Memory B cell (primary cell): ENCODE measurements at regions not wholly inside any gene's neighbourhood (a gene's known extent, or its start where the extent isn't known, plus 50 kb on each side); places are given as distances from the start of the nearest gene placed in this dataset.
A peak's percentile ranks its signal among the peaks of the same experiment; 100 is the strongest.
"Not testable (repeated sequence)": the region's sequence is repeated elsewhere in the genome, so short reads cannot be mapped to it uniquely, and the experiment has no call there.

ENCODE experiments used
- ATAC-seq: fragments of 150-1000 bp; cut with Tn5 transposase; 2 replicates; pipeline ENCODE4 v1.10.0; 2021; ENCODE audit warnings: low read depth, mild to moderate bottlenecking, moderate library complexity
- DNase-seq, 2 donors: peaks; one replicate each; pipeline ENCODE4 v3.0.0; 2022; ENCODE audit warnings: low spot score in 2 of 2
- H3K27ac Mint-ChIP-seq: one replicate; pipeline ENCODE4 v1.8.0; 2022; ENCODE audit warnings: mild to moderate bottlenecking, moderate library complexity, mixed read lengths
- H3K27me3 Mint-ChIP-seq: one replicate; pipeline ENCODE4 v1.8.0; 2022; ENCODE audit warnings: mixed read lengths
- H3K36me3 Mint-ChIP-seq: one replicate; pipeline ENCODE4 v1.8.0; 2022; ENCODE audit warnings: mild to moderate bottlenecking, mixed read lengths
- H3K4me1 Mint-ChIP-seq: one replicate; pipeline ENCODE4 v1.8.0; 2022; ENCODE audit warnings: mixed read lengths
- H3K4me3 Mint-ChIP-seq: one replicate; pipeline ENCODE4 v1.8.0; 2022; ENCODE audit warnings: mild to moderate bottlenecking, moderate library complexity, mixed read lengths
- H3K9me3 Mint-ChIP-seq: one replicate; pipeline ENCODE4 v1.8.0; 2022; ENCODE audit warnings: mixed read lengths

DNA sequence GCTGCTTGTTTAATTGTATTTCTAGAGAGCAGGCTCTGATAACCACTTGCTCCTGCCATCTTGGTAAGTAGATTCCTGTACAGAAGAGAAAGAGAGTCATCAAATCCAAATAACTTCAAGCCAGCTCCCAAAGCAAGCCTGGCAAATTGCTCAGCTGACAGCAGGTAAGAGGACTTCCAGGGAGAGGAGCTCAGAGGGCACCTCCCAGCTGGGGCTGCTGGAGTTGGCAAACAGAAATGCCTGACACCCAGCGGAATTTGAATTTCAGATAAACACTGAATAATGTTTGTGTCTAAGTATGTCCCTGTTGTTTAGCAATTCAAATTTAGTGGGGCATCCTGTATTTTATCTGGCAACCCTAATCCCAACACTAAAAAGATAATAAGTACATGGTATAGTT is 86.2 kb downstream of the MYL12B start:
- ATAC-seq, result no peak
- Mint-ChIP-seq H3K4me3 (no peak overlapping the region), H3K27me3 (peaks cover 1% of the 10 kb centered on the region), H3K9me3 (no peaks in the 10 kb centered on the region), H3K27ac (no peak overlapping the region), H3K36me3 (no peaks in the 10 kb centered on the region), H3K4me1 (no peaks in the 10 kb centered on the region)
- no peak for DNase-seq

DNA sequence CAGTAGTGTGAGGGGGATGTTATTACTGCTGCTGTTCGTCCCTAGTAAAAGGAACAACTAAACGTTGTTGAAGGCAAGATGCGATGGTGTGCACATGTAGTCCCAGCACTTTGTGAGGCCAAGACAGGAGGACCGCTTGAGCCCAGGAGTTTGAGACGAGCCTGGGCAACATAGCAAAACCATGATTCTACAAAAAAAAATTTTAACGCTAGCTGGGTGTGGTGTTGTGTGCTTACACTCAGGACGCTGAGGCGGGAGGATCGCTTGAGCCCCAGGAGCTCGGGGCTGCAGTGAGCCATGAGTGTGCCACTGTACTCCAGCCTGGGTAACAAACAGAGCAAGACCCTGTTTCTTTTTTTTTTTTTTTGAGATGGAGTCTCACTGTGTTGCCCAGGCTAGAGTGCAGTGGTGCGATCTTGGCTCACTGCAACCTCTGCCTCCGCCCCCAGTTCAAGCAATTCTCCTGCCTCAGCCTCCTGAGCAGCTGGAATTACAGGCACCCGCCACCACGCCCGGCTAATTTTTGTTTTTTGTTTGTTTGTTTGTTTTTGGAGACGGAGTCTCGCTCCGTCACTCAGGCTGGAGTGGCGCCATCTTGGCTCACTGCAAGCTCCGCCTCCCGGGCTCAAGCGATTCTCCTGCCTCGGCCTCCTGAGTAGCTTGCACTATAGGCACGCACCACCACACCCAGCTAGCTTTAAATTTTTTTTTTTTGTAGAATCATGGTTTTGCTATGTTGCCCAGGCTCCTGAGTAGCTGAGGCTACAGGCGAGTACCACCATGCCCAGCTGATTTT is 87.3 kb downstream of the MYL12B start:
- H3K4me1 Mint-ChIP-seq, ATAC-seq, H3K27ac Mint-ChIP-seq, H3K36me3 Mint-ChIP-seq, H3K9me3 Mint-ChIP-seq, H3K4me3 Mint-ChIP-seq, DNase-seq, H3K27me3 Mint-ChIP-seq: not testable (repeated sequence)

- H3K4me1 Mint-ChIP-seq, result no peaks in the 10 kb centered on the region
Measured at GRCh38 chr18:3350021-3350420, 88.1 kb downstream of the MYL12B start.

DNA sequence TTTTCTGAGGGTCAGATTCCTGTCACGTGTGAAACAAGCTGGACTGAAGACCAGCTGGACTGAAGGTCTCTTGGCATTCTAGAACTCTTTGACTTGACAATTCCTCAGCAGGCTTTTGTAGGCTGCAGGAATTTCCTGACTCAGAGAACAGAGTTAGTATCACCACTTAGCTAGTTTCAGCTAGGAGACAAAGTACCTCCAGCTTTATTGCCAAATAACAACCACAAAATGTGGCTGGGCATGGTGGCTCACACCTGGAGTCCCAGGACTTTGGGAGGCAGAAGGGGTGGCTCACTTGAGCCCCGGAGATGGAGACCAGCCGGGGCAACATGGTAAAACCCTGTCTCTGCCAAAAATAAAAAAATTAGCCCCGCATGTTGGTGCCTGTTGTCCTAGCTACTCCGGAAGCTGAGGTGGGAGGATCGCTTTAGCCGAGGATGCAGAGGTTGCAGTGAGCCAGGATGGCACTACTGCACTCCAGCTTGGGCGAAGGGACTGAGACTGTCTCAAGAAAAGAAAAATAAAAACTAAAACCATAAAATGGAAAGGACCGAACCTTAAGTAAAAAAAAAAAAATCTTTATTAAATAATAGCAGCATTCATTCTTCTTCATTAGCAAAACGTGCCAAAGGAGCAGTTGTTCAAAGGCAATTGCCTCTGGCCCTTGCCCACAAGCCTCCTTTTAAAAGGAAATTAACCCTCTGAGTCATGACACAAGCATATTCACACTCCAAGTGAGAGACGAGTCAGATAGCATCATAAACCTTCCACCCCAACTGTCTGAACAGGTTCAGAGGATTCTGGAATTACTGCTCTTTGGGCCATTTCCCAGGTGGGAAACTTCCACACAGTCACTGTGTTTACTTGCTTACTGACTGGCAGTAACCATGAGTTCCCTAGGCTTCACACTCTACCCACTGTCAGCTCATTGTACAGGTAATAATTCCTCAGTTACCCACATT is 88.9 kb downstream of the MYL12B start:
- H3K9me3 Mint-ChIP-seq, result no peaks in the 10 kb centered on the region
- peaks cover 3% of the 10 kb centered on the region for H3K27me3 Mint-ChIP-seq
- no peak overlapping the region for H3K4me3 Mint-ChIP-seq
- no peaks in the 10 kb centered on the region for H3K4me1 Mint-ChIP-seq
- no peaks in the 10 kb centered on the region for H3K36me3 Mint-ChIP-seq
- no peak for ATAC-seq
- H3K27ac Mint-ChIP-seq, result no peak overlapping the region
- DNase-seq, result no peak

More at GRCh38 chr18:3350021-3350420, 88.1 kb downstream of the MYL12B start:
- Mint-ChIP-seq H3K27ac (no peak overlapping the region), H3K27me3 (peaks cover 3% of the 10 kb centered on the region), H3K4me3 (no peak overlapping the region), H3K36me3 (no peaks in the 10 kb centered on the region), H3K9me3 (no peaks in the 10 kb centered on the region)
- no peak for DNase-seq
- ATAC-seq, result no peak

DNA sequence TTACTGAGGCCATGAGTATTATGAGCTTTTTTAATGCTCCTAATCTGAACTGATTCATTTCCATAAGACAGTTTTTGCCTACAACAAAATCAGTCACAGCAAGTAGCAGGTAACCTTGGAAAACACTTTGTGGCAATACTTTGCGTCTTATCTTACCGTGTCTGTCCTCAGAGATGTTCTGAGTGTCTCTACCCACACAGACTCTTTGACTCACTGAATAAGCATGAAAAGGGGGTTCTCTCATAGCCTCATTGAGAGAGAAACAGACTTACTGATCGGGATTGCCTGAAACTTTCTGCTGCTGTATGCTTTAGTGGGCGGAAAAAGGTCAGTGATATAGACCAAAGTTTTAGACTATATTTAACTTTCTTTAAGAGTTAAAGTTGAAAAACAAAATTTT is 92.6 kb downstream of the MYL12B start:
- H3K36me3 Mint-ChIP-seq, result no peaks in the 10 kb centered on the region
- ATAC-seq (no peak), DNase-seq (no peak)
- no peaks in the 10 kb centered on the region for H3K9me3 Mint-ChIP-seq
- H3K27me3 Mint-ChIP-seq, result peaks cover 3% of the 10 kb centered on the region
- no peak overlapping the region for H3K4me3 Mint-ChIP-seq
- H3K4me1 Mint-ChIP-seq, result no peaks in the 10 kb centered on the region
- H3K27ac Mint-ChIP-seq, result no peak overlapping the region

DNA sequence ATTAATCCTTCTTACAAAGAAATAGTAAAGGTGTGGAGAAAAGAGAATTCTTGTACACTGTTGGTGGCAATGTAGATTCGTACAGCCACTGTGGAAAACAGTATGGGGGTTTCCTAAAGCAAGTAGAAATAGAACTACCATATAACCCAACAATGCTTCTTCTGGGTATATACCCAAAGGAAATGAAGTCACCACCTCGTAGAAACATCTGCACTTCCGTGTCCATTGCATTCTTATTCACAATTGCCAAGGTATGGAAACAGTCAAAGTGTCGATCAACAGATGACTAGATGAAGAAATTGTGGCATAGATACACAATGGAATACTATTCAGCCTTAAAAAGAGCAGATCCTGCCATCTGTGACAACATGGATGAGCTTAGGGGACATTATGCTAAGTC is 93.4 kb upstream of the TGIF1 start:
- Mint-ChIP-seq H3K27me3 (peaks cover 6% of the 10 kb centered on the region), H3K4me1 (peaks cover 3% of the 10 kb centered on the region), H3K4me3 (no peak overlapping the region), H3K36me3 (no peaks in the 10 kb centered on the region), H3K27ac (no peak overlapping the region), H3K9me3 (no peaks in the 10 kb centered on the region)
- DNase-seq (no peak), ATAC-seq (no peak)

DNA sequence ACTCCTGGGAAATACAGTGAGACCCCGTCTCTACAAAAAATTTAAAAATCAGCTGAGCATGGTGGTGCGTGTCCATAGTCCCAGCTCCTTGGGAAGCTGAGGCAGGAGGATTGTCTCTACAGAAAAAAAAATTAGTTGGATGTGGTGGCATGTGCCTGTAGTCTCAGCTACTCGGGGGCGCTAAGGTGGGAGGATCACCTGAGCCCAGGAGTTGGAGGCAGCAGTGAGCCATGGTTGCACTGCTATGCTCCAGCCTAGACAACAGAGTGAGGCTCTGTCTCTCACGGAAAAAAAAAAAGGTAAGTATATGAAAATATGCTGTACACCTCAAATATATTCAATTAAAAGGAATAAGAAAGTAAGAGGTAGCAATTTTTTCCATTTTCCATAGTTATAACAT is 92.5 kb upstream of the TGIF1 start:
- Mint-ChIP-seq H3K4me1 (peaks cover 3% of the 10 kb centered on the region), H3K27ac (no peak overlapping the region), H3K27me3 (peaks cover 6% of the 10 kb centered on the region), H3K9me3 (no peaks in the 10 kb centered on the region), H3K36me3 (no peaks in the 10 kb centered on the region), H3K4me3 (no peak overlapping the region)
- DNase-seq (no peak), ATAC-seq (no peak)

GRCh38 chr18:3358310-3358709 is 91.7 kb upstream of the TGIF1 start:
- Mint-ChIP-seq H3K27ac (no peak overlapping the region), H3K9me3 (no peaks in the 10 kb centered on the region), H3K36me3 (no peaks in the 10 kb centered on the region), H3K4me3 (no peak overlapping the region), H3K4me1 (peaks cover 3% of the 10 kb centered on the region), H3K27me3 (peaks cover 5% of the 10 kb centered on the region)
- DNase-seq, result no peak
- no peak for ATAC-seq

DNA sequence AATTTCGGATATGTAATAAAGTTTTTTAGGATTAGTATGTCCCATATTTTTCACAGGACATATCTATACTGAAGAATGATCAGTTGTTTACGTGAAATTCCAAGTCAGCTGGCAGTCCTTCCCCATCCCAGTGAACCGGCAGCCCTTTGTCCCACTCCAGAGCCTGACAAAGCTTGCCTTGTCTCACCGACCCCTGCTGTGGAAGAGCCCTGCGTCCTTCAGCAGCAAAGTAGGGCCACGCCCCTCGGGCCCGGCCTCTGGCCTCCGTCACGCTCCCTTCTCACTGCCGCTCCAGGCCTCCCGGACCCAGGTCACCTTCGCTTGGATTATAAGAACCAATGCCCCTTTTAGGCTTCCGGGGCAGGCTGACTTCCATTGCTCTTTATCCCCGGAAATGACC is 89.8 kb upstream of the TGIF1 start:
- Mint-ChIP-seq H3K27ac (no peak overlapping the region), H3K4me1 (peaks cover 3% of the 10 kb centered on the region), H3K36me3 (no peaks in the 10 kb centered on the region), H3K27me3 (peaks cover 3% of the 10 kb centered on the region), H3K4me3 (no peak overlapping the region), H3K9me3 (no peaks in the 10 kb centered on the region)
- ATAC-seq, result no peak
- no peak for DNase-seq

GRCh38 chr18:3367491-3368091 is 82.4 kb upstream of the TGIF1 start:
- Mint-ChIP-seq H3K4me1 (no peaks in the 10 kb centered on the region), H3K27me3 (no peaks in the 10 kb centered on the region), H3K4me3 (no peak overlapping the region), H3K27ac (no peak overlapping the region), H3K9me3 (peaks cover 3% of the 10 kb centered on the region), H3K36me3 (no peaks in the 10 kb centered on the region)
- DNase-seq (no peak), ATAC-seq (no peak)

- Mint-ChIP-seq H3K9me3 (peaks cover 3% of the 10 kb centered on the region), H3K4me3 (no peak overlapping the region), H3K27ac (no peak overlapping the region), H3K27me3 (no peaks in the 10 kb centered on the region), H3K4me1 (no peaks in the 10 kb centered on the region), H3K36me3 (no peaks in the 10 kb centered on the region)
- no peak for ATAC-seq
- no peak for DNase-seq
Measured at GRCh38 chr18:3368193-3368592, 81.8 kb upstream of the TGIF1 start.

DNA sequence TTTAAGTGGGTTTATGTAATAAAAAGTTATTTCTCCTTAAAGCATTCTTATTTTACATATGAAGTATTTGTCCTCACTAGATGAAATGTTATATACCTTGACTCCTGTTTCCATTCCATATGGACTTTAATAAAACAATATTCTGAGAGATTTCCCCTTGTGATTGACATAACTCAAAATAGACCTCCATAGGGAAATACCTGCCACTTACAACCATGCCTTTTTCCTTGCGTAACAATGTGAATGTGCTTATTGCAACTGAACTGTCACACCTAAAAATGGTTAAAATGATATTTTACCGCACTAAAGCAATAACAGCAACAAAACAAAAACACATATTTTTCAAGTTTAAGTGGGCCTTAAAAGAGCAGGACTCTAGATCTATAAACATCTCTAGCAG is 70.3 kb upstream of the TGIF1 start:
- Mint-ChIP-seq H3K4me1 (peaks cover 4% of the 10 kb centered on the region), H3K9me3 (no peaks in the 10 kb centered on the region), H3K36me3 (no peaks in the 10 kb centered on the region), H3K27me3 (peaks cover 3% of the 10 kb centered on the region), H3K27ac (no peak overlapping the region), H3K4me3 (no peak overlapping the region)
- ATAC-seq, result no peak
- DNase-seq, result no peak

- peaks cover 10% of the 10 kb centered on the region for H3K4me1 Mint-ChIP-seq
- H3K27ac Mint-ChIP-seq, result no peak overlapping the region
- H3K9me3 Mint-ChIP-seq, result no peaks in the 10 kb centered on the region
- H3K36me3 Mint-ChIP-seq, result no peaks in the 10 kb centered on the region
- no peak overlapping the region for H3K4me3 Mint-ChIP-seq
- ATAC-seq (peak; percentile 61), DNase-seq (no peak)
- peaks cover 3% of the 10 kb centered on the region for H3K27me3 Mint-ChIP-seq
Measured at GRCh38 chr18:3380384-3380961, 69.5 kb upstream of the TGIF1 start.

GRCh38 chr18:3383381-3383915 is 66.5 kb upstream of the TGIF1 start:
- DNase-seq (no peak), ATAC-seq (no peak)
- Mint-ChIP-seq H3K27ac (peak overlapping the region; percentile 28), H3K36me3 (no peaks in the 10 kb centered on the region), H3K4me3 (no peak overlapping the region), H3K27me3 (no peaks in the 10 kb centered on the region), H3K4me1 (peaks cover 10% of the 10 kb centered on the region), H3K9me3 (no peaks in the 10 kb centered on the region)
